IPS DF 4.7 (cell line): ENCODE measurements at regions not wholly inside any gene's neighbourhood (a gene's known extent, or its start where the extent isn't known, plus 50 kb on each side); places are given as distances from the start of the nearest gene placed in this dataset.

ENCODE experiments used
- DNase-seq: peaks from one replicate; pipeline ENCODE4 v3.0.0-alpha.2; 2013; ENCODE audit warnings: low spot score; ENCODE audit errors: extremely low read depth

DNA sequence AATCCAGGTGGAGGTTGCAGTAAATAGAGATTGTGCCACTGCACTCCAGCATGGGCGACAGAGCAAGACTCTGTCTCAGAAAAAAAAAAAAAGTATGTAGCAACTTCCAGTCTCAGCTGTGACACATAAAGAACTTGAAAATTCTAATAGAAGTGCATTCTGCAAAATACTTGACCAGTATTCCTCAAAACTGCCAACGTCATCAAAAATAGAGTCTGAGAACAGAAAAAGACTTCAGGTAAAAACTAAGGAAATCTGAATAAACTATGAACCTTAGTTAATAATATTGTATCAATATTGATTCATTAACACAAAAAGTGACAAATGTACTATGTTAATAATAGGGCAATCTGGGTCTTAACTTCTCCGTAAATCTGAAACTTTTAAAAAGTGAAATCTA lies 76.7 kb upstream of the WDR75 start:
- DNase-seq: no peak

DNA sequence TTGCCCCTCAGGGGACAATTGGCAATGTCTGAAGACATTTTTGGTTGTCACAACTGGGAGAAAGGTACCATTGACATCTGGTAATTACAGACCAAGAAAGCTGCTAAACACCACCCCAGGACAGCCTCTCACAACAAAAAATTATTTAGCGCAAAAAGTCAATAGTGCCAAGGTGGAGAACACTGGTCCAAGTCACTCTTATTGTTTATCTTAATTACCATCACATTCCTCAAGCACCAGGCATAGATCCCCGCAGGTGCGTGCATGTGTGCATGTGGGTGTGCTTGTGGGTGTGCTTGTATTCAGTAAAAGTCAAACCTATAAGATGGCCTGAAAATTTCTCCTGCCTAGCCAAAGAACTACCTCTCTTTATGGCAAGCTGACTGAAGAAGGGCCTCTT lies 74.9 kb upstream of the WDR75 start:
- no peak for DNase-seq

DNA sequence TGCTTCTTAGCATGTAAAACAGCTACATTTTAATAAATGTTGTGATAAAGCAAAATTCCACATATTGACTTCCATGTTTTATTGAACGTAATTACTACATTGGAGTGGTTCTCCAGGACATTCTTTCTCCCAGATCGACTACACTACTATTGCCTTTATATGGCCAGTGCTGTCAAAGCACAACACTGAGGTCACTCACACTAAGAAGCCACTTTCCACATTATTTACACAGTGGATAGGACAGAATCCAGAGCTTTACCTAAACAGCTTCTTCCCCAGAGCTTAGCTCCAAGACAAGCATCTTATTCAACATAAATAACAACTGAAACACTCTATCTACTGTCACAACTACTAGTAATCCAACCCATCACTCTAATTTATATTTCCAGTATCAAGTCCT lies 73.9 kb upstream of the WDR75 start:
- DNase-seq: no peak

DNA sequence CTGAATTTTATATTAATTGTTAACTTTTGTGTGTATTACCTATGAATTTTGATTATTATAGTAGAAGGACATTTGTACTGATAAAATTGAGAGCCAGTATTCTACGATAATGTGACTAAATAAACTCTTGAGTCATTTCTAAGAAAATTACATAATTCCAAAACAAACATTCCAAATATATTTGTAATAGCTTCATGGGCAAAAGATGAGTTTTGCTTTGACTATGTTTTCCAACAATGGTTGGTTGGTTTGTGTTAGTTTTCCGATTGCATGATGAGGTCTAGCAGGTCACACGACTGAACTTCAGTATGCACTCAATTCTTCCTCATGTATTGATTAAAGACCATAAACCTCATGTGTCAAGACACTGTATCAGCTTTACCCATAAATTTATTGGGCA lies 71.7 kb upstream of the WDR75 start:
- no peak for DNase-seq

DNA sequence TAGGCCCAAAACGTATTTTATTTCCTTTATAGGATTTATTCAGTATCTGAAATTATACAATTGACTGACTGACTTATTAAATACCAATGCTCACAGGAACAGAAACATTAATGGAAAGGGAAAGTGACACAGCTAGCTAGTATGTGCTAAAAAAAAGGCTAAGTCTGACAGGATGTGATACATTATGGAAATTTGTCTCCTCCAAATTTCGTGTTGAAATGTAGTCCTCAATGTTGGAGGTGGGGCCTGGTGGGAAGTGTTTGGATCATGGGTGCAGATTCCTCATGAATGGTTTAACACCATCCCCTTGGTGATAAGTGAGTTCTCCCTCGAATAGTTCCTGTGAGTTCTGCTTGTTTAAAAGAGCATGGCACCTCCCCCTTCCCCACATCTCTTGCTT lies 70.6 kb upstream of the WDR75 start:
- no peak for DNase-seq

DNA sequence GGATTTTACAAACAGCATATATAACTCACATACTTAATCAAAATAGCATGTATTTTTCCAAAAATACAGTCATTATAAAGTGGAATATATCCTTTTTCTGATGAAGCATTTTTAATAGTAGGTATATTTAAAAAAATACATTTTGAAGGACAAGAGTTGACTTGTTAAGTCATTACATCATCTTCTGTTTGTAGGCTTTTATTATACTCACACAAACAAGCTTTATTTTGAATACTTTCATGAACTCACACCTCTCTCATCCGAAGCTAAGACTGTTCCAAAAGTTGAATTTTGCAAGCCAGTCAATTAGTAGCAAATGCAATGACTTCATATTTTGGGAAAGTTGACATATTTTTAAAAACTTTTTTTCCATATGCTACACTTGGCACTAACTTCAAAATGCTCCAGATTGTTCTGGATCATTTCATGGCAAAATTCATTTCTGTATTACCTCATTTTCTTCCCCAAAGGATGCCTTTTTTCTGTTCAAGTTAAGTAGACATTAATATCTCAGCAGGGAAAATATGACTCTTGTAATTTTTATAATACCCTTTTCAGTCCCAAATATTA lies 68.5 kb upstream of the WDR75 start:
- DNase-seq: no peak

DNA sequence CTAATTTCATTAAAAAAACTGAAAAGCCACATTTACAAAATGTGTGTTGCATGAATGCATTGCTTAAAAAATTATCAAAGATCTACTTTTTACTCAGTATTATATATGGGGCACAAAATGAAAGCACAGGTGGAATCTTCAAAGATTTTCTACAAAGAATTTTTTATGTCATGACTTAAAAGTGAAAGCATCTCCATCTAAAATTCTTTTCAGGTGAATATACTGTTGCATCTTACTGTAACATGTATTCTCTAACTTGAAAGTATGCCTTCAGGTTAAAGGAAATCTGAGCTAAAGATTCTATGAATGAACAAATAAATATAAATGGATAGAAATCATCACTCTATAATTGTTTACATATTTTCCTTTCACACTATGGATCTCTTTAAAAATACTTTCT lies 66.8 kb upstream of the WDR75 start:
- DNase-seq: no peak

DNA sequence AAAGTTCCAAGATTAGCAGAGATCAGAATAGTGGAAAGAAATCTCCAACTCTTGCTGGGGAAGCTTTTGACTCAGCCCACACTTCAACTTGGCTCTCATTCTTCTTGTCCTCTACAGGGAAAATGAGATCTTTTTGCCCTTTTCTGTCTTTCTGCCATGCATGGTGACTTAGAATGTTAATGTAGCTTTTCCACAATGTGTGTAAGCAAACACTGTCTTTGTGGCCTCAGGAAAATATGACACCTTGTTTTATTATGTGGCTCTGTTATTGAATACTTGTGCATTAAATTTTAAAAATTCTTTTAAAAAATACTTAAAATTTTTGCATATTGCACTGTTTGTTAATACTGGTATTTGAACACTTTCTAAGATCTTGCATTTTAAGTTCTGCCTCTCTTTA lies 65.4 kb upstream of the WDR75 start:
- DNase-seq: no peak

DNA sequence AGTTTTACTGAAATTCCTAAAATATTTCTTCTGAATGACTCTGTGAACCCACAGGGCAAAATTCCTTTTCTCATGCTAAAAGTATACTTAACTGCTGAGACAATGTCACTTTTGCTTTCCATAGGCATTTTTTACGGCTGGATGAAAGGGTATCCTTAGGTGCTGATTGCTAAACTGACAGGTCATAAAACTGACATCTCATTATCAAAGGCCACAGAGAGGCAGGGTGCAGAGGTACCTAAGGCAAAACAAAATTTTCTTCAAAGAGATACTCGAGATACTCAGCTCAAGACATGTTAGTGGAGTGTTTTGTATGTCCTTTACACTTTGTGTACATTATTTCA lies 62.0 kb upstream of the WDR75 start:
- DNase-seq: no peak

DNA sequence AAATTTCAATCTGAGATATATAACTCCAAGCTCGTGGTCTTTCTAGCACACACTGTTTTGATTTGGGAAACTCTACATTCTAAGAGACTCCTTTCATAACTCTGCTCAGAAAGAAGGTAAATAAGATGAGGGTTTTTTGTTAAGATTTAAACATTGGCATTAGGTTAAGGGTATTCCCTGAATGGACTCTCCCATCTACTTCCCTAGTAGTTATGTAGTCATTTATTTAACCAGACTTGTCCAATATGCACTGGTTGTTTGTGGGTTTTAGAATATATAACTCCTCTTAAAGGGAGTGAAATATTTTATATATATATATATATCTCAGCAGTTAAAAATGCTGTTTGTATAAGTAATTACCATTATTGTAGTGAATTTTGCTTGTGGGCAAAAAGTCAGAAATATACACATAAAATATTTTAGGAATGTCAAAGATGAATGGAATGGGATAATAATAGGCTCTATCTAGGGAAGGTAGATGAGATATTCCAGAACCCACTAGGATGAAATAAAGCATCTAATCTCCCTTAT lies 61.5 kb upstream of the WDR75 start:
- DNase-seq: no peak

DNA sequence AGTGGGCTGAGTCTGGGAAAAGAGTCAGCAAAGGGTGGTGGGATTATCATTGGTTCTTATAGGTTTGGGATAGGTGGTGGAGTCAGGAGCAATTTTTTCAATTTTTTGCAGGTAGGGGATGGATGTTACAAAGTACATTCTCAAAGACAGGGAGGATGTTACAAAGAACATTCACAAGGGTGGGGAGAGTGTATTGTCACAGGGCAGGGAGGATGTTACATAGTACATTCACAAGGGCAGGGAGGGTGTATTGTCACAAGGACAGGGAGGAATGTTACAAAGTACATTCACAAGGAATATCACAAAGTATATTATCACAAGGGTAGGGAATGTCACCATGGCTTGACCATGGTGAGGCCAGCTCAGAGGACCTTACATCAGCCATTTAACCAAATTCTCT lies 58.6 kb upstream of the WDR75 start:
- DNase-seq: no peak

DNA sequence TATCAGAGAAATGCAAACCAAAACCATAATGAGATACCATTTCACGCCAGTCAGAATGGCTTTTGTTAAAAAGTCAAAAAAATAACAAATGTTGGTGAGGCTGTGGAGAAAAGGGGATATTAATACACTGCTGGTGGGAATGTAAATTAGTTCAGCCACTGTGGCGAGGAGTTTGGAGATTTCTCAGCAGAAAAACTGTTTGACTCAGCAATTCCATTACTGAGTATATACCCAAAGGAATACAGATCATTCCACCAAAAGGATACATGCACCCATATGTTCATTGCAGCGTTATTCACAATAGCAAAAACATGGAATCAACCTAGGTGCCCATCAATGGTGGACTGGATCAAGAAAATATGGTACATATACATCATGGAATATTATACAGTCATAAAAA lies 54.5 kb upstream of the WDR75 start:
- DNase-seq: no peak

DNA sequence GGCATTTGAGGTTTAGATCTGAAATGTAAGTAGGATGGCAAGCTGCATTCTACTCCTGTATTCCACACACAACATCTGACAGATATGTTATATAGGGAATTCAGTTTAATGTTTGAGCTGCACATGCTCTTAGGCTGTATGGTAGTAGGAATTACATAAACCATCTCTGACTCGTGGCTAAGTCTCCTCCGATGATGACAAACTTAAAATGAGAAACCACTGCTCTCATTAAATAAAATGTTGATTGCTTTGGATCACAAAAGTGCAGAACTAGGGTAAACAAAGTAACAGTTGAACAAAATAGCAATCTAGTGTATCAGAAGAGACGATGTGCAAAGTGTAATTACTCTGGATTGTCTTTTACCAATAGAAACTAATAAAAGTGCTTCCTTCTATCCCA lies 50.1 kb upstream of the WDR75 start:
- no peak for DNase-seq
